Astrocyte (in vitro differentiated cells and primary cell): ENCODE measurements at regions not wholly inside any gene's neighbourhood (a gene's known extent, or its start where the extent isn't known, plus 50 kb on each side); places are given as distances from the start of the nearest gene placed in this dataset.

Source experiments
- DNase-seq: peaks from one replicate; pipeline ENCODE4 v3.0.0-alpha.2; 2010; ENCODE audit warnings: low read depth
- FAIRE-seq: peaks from 2 replicates; lab custom pipeline; 2011; peaks lifted over from hg19 to GRCh38; lab: Jason Lieb, UNC
- H2AFZ ChIP-seq: 2 replicates; pipeline ENCODE4 v1.6.0; 2012; ENCODE audit warnings: low read depth, low read length, inconsistent platforms
- H3K27ac ChIP-seq: 2 replicates; pipeline ENCODE4 v1.5.1; 2011; ENCODE audit warnings: low read depth, low read length, inconsistent platforms
- H3K27me3 ChIP-seq: 2 replicates; pipeline ENCODE4 v1.6.0; 2011; ENCODE audit warnings: low read length, inconsistent platforms; ENCODE audit not compliant: insufficient read depth
- H3K36me3 ChIP-seq: 2 replicates; pipeline ENCODE4 v1.5.1; 2011; ENCODE audit warnings: low read length, inconsistent platforms; ENCODE audit not compliant: insufficient read depth
- H3K4me1 ChIP-seq: 2 replicates; pipeline ENCODE4 v1.5.1; 2011; ENCODE audit warnings: low read length, inconsistent platforms; ENCODE audit not compliant: insufficient read depth
- H3K4me2 ChIP-seq: 2 replicates; pipeline ENCODE4 v1.6.0; 2012; ENCODE audit warnings: low read length, inconsistent platforms
- H3K4me3 ChIP-seq: 2 replicates; pipeline ENCODE4 v1.5.1; 2011; ENCODE audit warnings: low read depth, mild to moderate bottlenecking, low read length, inconsistent platforms; ENCODE audit not compliant: insufficient read depth
- H3K79me2 ChIP-seq: 2 replicates; pipeline ENCODE4 v1.6.0; 2012; ENCODE audit warnings: mild to moderate bottlenecking, low read length, inconsistent platforms; ENCODE audit not compliant: insufficient read depth
- H3K9ac ChIP-seq: 2 replicates; pipeline ENCODE4 v1.6.0; 2012; ENCODE audit warnings: mild to moderate bottlenecking, low read length, inconsistent platforms
- H3K9me3 ChIP-seq: 2 replicates; pipeline ENCODE4 v1.5.1; 2012; ENCODE audit warnings: low read depth, mild to moderate bottlenecking, low read length, inconsistent platforms; ENCODE audit not compliant: insufficient read depth
- H4K20me1 ChIP-seq: 2 replicates; pipeline ENCODE4 v1.6.0; 2012; ENCODE audit warnings: low read length, inconsistent platforms; ENCODE audit not compliant: insufficient read depth
- H3K27ac Mint-ChIP-seq: one replicate; pipeline ENCODE4 v1.8.0; 2021; ENCODE audit warnings: mild to moderate bottlenecking, mixed read lengths; ENCODE audit not compliant: unreplicated experiment
- H3K27me3 Mint-ChIP-seq: one replicate; pipeline ENCODE4 v1.8.0; 2021; ENCODE audit warnings: low read depth, mixed read lengths; ENCODE audit not compliant: unreplicated experiment
- H3K36me3 Mint-ChIP-seq: one replicate; pipeline ENCODE4 v1.8.0; 2021; ENCODE audit warnings: low read depth, mixed read lengths; ENCODE audit not compliant: unreplicated experiment
- H3K4me1 Mint-ChIP-seq: one replicate; pipeline ENCODE4 v1.8.0; 2021; ENCODE audit warnings: low read depth, mixed read lengths; ENCODE audit not compliant: unreplicated experiment
- H3K4me3 Mint-ChIP-seq: one replicate; pipeline ENCODE4 v1.8.0; 2021; ENCODE audit warnings: mild to moderate bottlenecking, moderate library complexity, mixed read lengths; ENCODE audit not compliant: unreplicated experiment
- H3K9me3 Mint-ChIP-seq: one replicate; pipeline ENCODE4 v1.8.0; 2021; ENCODE audit warnings: mild to moderate bottlenecking, mixed read lengths; ENCODE audit not compliant: unreplicated experiment
- EZH2 ChIP-seq: IDR thresholded peaks from 2 replicates; pipeline ENCODE4 v1.6.1; 2012; ENCODE audit warnings: mild to moderate bottlenecking, low read length, inconsistent platforms; ENCODE audit not compliant: insufficient read depth
- TF ChIP-seq, protein P1 (sequence below): IDR thresholded peaks from 2 replicates; pipeline ENCODE4 v1.5.1; 2011; ENCODE audit warnings: low read depth, mild to moderate bottlenecking, inconsistent platforms, low read length, moderate library complexity; ENCODE audit not compliant: insufficient read depth

DNA sequence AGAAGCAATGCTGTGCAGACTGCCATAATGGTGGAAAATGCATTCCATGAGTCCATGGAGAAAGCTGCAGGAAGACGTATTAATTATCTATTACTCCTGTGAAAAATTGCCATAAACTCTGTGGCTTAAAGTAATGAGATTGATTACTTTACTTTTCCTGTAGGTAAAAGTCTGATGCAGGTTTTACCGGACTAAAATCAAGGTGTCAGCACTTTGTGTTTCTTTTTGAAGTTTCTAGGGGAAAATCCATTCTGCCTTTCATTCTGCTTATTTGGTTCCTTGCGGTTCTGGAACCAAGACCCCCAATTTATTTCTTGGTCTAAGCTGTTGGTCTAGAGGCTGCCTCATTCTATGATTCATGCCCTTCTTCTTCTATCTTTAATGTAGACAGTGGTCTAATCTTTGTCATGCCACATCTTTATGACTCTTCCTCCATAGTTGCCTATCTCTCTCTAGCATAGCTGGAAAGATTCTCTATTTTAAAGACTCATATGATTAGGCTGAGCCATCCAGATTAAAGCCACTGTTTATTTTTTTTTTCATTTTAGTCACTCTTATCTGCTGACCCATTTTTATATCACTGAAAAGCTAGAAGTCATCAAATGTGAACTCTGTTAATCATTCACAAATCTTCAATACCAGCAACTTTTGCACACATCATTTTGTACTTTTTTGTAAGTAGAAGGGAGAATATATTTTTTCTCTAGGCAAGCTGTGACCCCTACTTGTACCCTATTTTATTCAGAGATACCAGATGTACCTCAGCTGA is 2056.4 kb downstream of the PCDH7 start:
- H3K9me3 Mint-ChIP-seq = no peaks in the 10 kb centered on the region
- no peak for TF ChIP-seq EZH2
- TF ChIP-seq, protein P1, sequence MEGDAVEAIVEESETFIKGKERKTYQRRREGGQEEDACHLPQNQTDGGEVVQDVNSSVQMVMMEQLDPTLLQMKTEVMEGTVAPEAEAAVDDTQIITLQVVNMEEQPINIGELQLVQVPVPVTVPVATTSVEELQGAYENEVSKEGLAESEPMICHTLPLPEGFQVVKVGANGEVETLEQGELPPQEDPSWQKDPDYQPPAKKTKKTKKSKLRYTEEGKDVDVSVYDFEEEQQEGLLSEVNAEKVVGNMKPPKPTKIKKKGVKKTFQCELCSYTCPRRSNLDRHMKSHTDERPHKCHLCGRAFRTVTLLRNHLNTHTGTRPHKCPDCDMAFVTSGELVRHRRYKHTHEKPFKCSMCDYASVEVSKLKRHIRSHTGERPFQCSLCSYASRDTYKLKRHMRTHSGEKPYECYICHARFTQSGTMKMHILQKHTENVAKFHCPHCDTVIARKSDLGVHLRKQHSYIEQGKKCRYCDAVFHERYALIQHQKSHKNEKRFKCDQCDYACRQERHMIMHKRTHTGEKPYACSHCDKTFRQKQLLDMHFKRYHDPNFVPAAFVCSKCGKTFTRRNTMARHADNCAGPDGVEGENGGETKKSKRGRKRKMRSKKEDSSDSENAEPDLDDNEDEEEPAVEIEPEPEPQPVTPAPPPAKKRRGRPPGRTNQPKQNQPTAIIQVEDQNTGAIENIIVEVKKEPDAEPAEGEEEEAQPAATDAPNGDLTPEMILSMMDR = no peak
- no peak for FAIRE-seq

DNA sequence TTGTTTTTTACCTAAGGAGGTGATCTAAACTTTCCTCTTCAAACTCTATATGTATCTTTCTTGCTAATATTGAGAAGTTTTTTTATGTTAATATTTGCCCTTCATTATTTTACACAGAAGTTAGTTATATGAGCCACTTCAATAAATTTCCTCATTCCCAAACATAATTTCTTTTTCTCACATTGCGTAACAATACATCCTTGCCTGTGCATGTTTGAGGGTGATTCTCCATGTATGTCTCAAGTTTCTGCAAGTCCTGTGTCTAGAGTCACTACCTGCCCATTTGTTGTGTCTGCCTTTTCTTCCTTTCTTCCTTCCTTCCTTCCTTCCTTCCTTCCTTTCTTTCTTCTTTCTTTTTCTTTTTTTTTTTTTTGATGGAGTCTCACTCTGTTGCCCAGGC is 2057.9 kb downstream of the PCDH7 start:
- no peak overlapping the region for H3K4me2 ChIP-seq
- H3K79me2 ChIP-seq = no peaks in the 10 kb centered on the region
- H3K4me3 Mint-ChIP-seq = no peak overlapping the region
- no peaks in the 10 kb centered on the region for H3K9me3 ChIP-seq
- no peaks in the 10 kb centered on the region for H3K4me1 Mint-ChIP-seq
- no peak overlapping the region for H3K27ac ChIP-seq
- FAIRE-seq (no peak), DNase-seq (no peak)
- no peaks in the 10 kb centered on the region for H3K4me1 ChIP-seq
- H3K27me3 Mint-ChIP-seq = no peaks in the 10 kb centered on the region
- H3K9ac ChIP-seq = no peak overlapping the region
- no peaks in the 10 kb centered on the region for H3K36me3 Mint-ChIP-seq
- H4K20me1 ChIP-seq = no peaks in the 10 kb centered on the region
- H3K27ac Mint-ChIP-seq = no peak overlapping the region
- H3K36me3 ChIP-seq = no peaks in the 10 kb centered on the region
- no peak overlapping the region for H2AFZ ChIP-seq
- H3K9me3 Mint-ChIP-seq = no peaks in the 10 kb centered on the region
- no peaks in the 10 kb centered on the region for H3K27me3 ChIP-seq
- no peak overlapping the region for H3K4me3 ChIP-seq
- TF ChIP-seq EZH2 = no peak
- TF ChIP-seq, protein P1 = no peak

More for the DNA sequence above, 2056.4 kb downstream of the PCDH7 start:
- Mint-ChIP-seq H3K36me3 (no peaks in the 10 kb centered on the region), H3K27me3 (no peaks in the 10 kb centered on the region), H3K4me1 (no peaks in the 10 kb centered on the region), H3K27ac (no peak overlapping the region), H3K4me3 (no peak overlapping the region)
- Histone ChIP-seq H4K20me1 (no peaks in the 10 kb centered on the region), H3K4me1 (no peaks in the 10 kb centered on the region), H3K27ac (no peak overlapping the region), H3K36me3 (no peaks in the 10 kb centered on the region), H3K79me2 (no peaks in the 10 kb centered on the region), H3K4me3 (no peak overlapping the region), H2AFZ (no peak overlapping the region), H3K4me2 (no peak overlapping the region), H3K9ac (no peak overlapping the region), H3K9me3 (no peaks in the 10 kb centered on the region), H3K27me3 (no peaks in the 10 kb centered on the region)
- DNase-seq = no peak

DNA sequence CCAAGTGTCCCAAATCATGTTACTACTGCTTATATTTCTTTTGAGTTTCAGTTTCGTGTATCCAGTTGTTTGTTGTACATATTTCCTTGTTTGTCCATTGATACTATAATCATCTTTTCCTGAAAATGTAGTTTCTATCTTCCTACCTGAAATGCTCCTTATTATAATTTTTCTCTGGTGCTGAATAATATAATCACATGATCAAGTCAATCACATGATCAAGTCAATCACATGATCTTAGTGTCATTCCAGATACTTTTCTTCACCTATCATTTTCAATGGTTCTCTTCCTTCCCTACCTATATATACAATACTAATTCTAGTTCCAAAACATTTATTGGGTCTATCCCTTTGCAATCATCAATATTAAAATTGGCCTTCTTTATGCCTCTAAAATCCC is 2058.8 kb downstream of the PCDH7 start:
- Histone ChIP-seq H3K9ac (no peak overlapping the region), H4K20me1 (no peaks in the 10 kb centered on the region), H3K27me3 (no peaks in the 10 kb centered on the region), H3K36me3 (no peaks in the 10 kb centered on the region), H3K4me1 (no peaks in the 10 kb centered on the region), H2AFZ (no peak overlapping the region), H3K9me3 (no peaks in the 10 kb centered on the region), H3K4me2 (no peak overlapping the region), H3K79me2 (no peaks in the 10 kb centered on the region), H3K4me3 (no peak overlapping the region), H3K27ac (no peak overlapping the region)
- H3K27me3 Mint-ChIP-seq = no peaks in the 10 kb centered on the region
- no peak for DNase-seq
- no peak overlapping the region for H3K27ac Mint-ChIP-seq
- no peak for FAIRE-seq
- no peak overlapping the region for H3K4me3 Mint-ChIP-seq
- no peaks in the 10 kb centered on the region for H3K9me3 Mint-ChIP-seq
- H3K4me1 Mint-ChIP-seq = no peaks in the 10 kb centered on the region
- H3K36me3 Mint-ChIP-seq = no peaks in the 10 kb centered on the region
- TF ChIP-seq, protein P1 = no peak
- TF ChIP-seq EZH2 = no peak
